Nephron (organoid): ENCODE measurements at regions not wholly inside any gene's neighbourhood (a gene's known extent, or its start where the extent isn't known, plus 50 kb on each side); places are given as distances from the start of the nearest gene placed in this dataset.

Experiments used
- H3K27ac Mint-ChIP-seq, 3 experiments: 2 replicates each; pipeline ENCODE4 v1.8.0; 2020; ENCODE audit warnings: mixed read lengths in 3 of 3, mild to moderate bottlenecking in 2 of 3, moderate library complexity in 1 of 3
- H3K27me3 Mint-ChIP-seq: 2 replicates; pipeline ENCODE4 v1.8.0; 2021; ENCODE audit warnings: low read depth, mild to moderate bottlenecking, moderate library complexity, mixed read lengths
- H3K36me3 Mint-ChIP-seq: 2 replicates; pipeline ENCODE4 v1.8.0; 2020; ENCODE audit warnings: low read depth, mixed read lengths
- H3K4me1 Mint-ChIP-seq: 2 replicates; pipeline ENCODE4 v1.8.0; 2020; ENCODE audit warnings: mixed read lengths
- H3K4me3 Mint-ChIP-seq, 3 experiments: 2 replicates each; pipeline ENCODE4 v1.8.0; 2020; ENCODE audit warnings: mild to moderate bottlenecking in 3 of 3, mixed read lengths in 3 of 3, moderate library complexity in 2 of 3
- H3K9me3 Mint-ChIP-seq: 2 replicates; pipeline ENCODE4 v1.8.0; 2020; ENCODE audit warnings: mixed read lengths
- CTCF ChIP-seq, 3 experiments: fragments of 200-600 bp; sonication (generic); IDR thresholded peaks; one replicate each; pipeline ENCODE4 v1.5.0; 2021; ENCODE audit warnings: antibody characterized with exemption in 3 of 3; ENCODE audit not compliant: unreplicated experiment in 3 of 3

GRCh38 chr10:6734286-6734685 is 154.2 kb upstream of the PRKCQ start:
- peaks cover 10% of the 10 kb centered on the region for H3K27me3 Mint-ChIP-seq
- H3K4me3 Mint-ChIP-seq, result peak overlapping the region in 1 of 3 experiments; percentile 40
- peaks cover 37% of the 10 kb centered on the region for H3K4me1 Mint-ChIP-seq
- no peaks in the 10 kb centered on the region for H3K9me3 Mint-ChIP-seq
- no peaks in the 10 kb centered on the region for H3K36me3 Mint-ChIP-seq
- H3K27ac Mint-ChIP-seq, result no peak overlapping the region
- no peak for TF ChIP-seq CTCF (IDR thresholded peaks at IDR 0.05; ENCODE audit: unreplicated experiment in 3 of 3)

- Mint-ChIP-seq H3K4me3 (no peak overlapping the region), H3K4me1 (no peaks in the 10 kb centered on the region), H3K9me3 (no peaks in the 10 kb centered on the region), H3K27me3 (peaks cover 17% of the 10 kb centered on the region), H3K27ac (no peak overlapping the region), H3K36me3 (no peaks in the 10 kb centered on the region)
- no peak for TF ChIP-seq CTCF (IDR thresholded peaks at IDR 0.05; ENCODE audit: unreplicated experiment in 3 of 3)
These were observed 149.8 kb upstream of the PRKCQ start for GRCh38 chr10:6729861-6730344.

- Mint-ChIP-seq H3K27me3 (peaks cover 16% of the 10 kb centered on the region), H3K27ac (no peak overlapping the region), H3K36me3 (no peaks in the 10 kb centered on the region), H3K4me3 (no peak overlapping the region), H3K9me3 (no peaks in the 10 kb centered on the region), H3K4me1 (no peaks in the 10 kb centered on the region)
- TF ChIP-seq CTCF (IDR thresholded peaks at IDR 0.05; ENCODE audit: unreplicated experiment in 3 of 3), result no peak
These were observed 149.1 kb upstream of the PRKCQ start for GRCh38 chr10:6729071-6729774.

GRCh38 chr10:6726924-6727323 is 146.8 kb upstream of the PRKCQ start:
- H3K36me3 Mint-ChIP-seq, result no peaks in the 10 kb centered on the region
- H3K4me1 Mint-ChIP-seq, result peaks cover 6% of the 10 kb centered on the region
- peaks cover 11% of the 10 kb centered on the region for H3K27me3 Mint-ChIP-seq
- H3K4me3 Mint-ChIP-seq, result no peak overlapping the region
- no peak for TF ChIP-seq CTCF (IDR thresholded peaks at IDR 0.05; ENCODE audit: unreplicated experiment in 3 of 3)
- H3K9me3 Mint-ChIP-seq, result no peaks in the 10 kb centered on the region
- no peak overlapping the region for H3K27ac Mint-ChIP-seq

- Mint-ChIP-seq H3K36me3 (no peaks in the 10 kb centered on the region), H3K27me3 (peaks cover 7% of the 10 kb centered on the region), H3K9me3 (no peaks in the 10 kb centered on the region), H3K4me1 (peaks cover 14% of the 10 kb centered on the region), H3K27ac (peak overlapping the region in 2 of 3 experiments; percentile 56 to 61), H3K4me3 (no peak overlapping the region)
- TF ChIP-seq CTCF (IDR thresholded peaks at IDR 0.05; ENCODE audit: unreplicated experiment in 3 of 3), result no peak
These were observed 142.5 kb upstream of the PRKCQ start for GRCh38 chr10:6722616-6723004.
